WI38 (cell line): ENCODE measurements at regions not wholly inside any gene's neighbourhood (a gene's known extent, or its start where the extent isn't known, plus 50 kb on each side); places are given as distances from the start of the nearest gene placed in this dataset.

Experiments
- H3K4me3 ChIP-seq: 2 replicates; pipeline ENCODE4 v1.5.1; 2011; ENCODE audit warnings: low read depth, mild to moderate bottlenecking, control low read depth, low read length
- CTCF ChIP-seq: IDR thresholded peaks from 2 replicates; pipeline ENCODE4 v1.5.1; 2012; ENCODE audit warnings: low read depth, mild to moderate bottlenecking, control low read depth, low read length

GRCh38 chr10:107357033-107357432 is 192.5 kb upstream of the SORCS1 start:
- no peak overlapping the region for H3K4me3 ChIP-seq
- no peak for TF ChIP-seq CTCF

GRCh38 chr10:107356396-107356795 is 191.9 kb upstream of the SORCS1 start:
- H3K4me3 ChIP-seq = no peak overlapping the region
- TF ChIP-seq CTCF = no peak

- H3K4me3 ChIP-seq = no peak overlapping the region
- no peak for TF ChIP-seq CTCF
Measured at GRCh38 chr10:107342711-107343110, 178.2 kb upstream of the SORCS1 start.

GRCh38 chr10:107341281-107341680 is 176.8 kb upstream of the SORCS1 start:
- TF ChIP-seq CTCF = no peak
- no peak overlapping the region for H3K4me3 ChIP-seq

GRCh38 chr10:107340326-107340725 is 175.8 kb upstream of the SORCS1 start:
- TF ChIP-seq CTCF = no peak

GRCh38 chr10:107336061-107336460 is 171.6 kb upstream of the SORCS1 start:
- no peak overlapping the region for H3K4me3 ChIP-seq
- no peak for TF ChIP-seq CTCF

More at GRCh38 chr10:107340326-107340725, 175.8 kb upstream of the SORCS1 start:
- no peak overlapping the region for H3K4me3 ChIP-seq

- no peak for TF ChIP-seq CTCF
- H3K4me3 ChIP-seq = no peak overlapping the region
Measured at GRCh38 chr10:107317592-107317991, 153.1 kb upstream of the SORCS1 start.
